GM21381 (cell line): ENCODE measurements at regions not wholly inside any gene's neighbourhood (a gene's known extent, or its start where the extent isn't known, plus 50 kb on each side); places are given as distances from the start of the nearest gene placed in this dataset.

Experiments
- ATAC-seq: cut with Tn5 transposase; IDR thresholded peaks from one replicate; pipeline ENCODE4 v1.9.1; 2021; ENCODE audit warnings: mild to moderate bottlenecking, moderate library complexity; ENCODE audit not compliant: unreplicated experiment

GRCh38 chr12:67452119-67452805 lies 183.1 kb downstream of the CAND1 start:
- peak; percentile 60 for ATAC-seq

- no peak for ATAC-seq
Measured at GRCh38 chr12:67453191-67453590, 184.0 kb downstream of the CAND1 start.

GRCh38 chr12:67455236-67455635 lies 186.1 kb downstream of the CAND1 start:
- ATAC-seq, result no peak

DNA sequence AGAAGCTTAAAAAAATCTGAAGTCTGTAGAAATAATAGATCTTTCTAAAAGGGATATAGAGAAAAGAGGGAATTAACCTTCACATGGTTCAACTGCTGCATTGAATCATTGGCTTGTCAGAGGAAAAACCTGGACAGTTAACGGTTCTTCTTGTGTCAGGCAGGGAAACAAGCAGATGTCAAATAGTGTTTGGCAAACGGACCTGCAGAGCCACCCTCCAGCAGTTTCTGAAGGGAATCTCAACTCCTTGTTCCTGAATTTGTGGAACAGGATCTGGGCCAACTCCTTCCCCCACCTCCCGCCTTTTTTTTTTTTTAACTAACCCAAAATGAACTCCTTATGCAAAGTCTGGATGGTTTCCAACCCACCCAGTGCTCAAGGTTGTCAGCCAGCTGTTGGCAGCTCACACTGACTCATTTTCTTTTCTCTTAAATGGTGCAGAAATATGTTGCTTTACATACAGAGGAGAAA lies 187.3 kb downstream of the CAND1 start:
- ATAC-seq, result no peak

DNA sequence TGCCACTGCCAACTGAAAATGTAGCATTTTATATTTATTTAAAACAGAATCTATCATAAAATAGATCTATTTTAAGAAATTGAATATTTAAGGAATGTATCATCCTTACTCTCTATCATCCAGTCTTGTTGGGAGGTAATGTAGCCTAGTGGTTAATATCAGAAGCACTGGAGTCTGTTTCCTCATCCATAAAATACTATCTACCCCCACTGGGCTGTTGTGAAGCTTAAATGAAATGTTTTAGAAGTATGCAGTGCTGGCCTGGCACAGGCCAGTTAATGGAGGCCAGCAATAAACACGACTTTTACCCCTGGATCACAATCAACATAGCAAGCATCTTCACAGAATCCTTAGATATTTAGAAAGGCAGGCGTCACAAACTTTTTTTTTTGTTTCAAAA lies 188.0 kb downstream of the CAND1 start:
- ATAC-seq, result no peak

DNA sequence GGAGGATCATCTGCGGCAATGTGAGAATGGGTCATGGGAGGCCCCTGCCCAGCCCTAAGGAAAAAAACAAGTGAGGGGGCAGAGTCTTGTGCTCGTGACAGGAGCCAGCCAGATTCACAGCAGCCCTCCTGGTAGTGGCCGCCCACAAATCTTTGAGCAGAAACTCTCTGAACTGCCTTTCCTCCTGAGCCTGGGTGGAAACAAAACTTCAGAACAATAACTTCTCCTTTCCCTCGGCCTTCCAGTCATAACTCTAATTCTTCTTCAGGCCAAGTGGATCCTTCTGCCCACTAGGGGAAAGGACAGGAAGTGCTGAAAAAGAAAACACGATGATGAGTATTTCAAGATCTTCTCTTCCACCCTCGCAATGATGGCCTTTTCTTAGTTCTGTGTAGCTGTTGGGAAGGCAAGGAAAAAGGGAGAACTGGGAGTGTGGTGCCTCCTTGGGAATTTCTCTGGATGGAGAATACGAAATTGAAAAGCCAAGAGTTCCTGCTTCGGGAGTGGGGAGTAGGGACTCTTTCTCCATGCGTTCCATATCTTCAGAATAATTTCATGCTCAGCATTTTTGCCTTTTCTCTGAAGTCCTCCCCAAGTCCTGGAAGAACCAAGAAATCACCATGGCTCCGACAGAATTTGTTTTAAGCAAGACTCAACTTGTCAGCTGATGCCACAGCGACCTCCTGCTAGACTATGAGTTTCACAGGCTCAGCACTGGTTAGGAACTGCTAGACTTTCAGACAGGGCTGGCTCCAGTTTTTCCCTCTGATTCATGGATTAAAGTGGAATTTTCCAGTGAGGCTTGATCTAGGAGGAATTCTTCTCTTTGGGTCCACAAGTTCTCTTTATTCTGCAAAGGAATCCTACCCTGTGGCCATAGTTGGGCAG lies 188.9 kb downstream of the CAND1 start:
- no peak for ATAC-seq

DNA sequence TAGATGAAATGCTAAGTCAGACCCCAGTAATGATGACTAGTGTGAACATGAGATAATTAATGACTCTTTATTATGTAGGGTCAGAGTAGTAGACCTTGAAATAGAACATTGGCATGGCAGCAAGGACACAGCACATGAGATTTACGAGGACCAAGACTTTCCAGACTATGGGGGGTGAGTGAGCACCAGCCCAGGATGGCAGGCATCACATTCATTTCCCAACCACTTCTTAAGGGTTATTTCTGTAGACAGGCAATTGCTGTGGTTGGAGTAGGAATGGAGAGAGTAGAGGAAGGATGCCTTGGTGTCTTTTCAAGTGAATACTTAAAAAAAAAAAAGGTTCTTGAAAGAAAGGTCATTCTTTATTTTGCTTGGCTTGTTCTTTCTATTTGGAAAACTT lies 189.4 kb upstream of the DYRK2 start:
- no peak for ATAC-seq

- ATAC-seq, result no peak
Measured at GRCh38 chr12:67459578-67459977, 189.0 kb upstream of the DYRK2 start.

GRCh38 chr12:67460388-67460787 lies 188.2 kb upstream of the DYRK2 start:
- ATAC-seq, result no peak

GRCh38 chr12:67468549-67469245 lies 179.8 kb upstream of the DYRK2 start:
- no peak for ATAC-seq

DNA sequence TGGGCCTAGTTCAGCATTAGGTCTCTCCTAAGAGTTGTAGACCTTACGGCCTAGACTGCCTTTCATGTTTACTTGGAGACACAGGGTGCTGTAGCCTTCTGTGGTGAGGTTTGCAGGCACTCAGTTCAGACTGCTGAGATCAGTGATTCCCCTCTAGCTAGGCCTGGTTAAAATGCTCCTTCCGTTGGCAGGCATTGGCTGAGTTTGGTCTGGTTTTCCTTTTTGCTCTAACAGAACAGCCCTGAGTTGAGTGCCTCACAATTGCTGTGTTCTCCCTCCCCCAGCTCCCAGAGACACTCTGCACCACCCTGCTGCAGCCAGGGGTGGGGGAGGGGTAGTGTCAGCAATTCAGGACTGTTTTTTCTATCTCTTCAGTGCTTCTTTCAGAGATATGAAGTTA lies 178.9 kb upstream of the DYRK2 start:
- ATAC-seq, result no peak

DNA sequence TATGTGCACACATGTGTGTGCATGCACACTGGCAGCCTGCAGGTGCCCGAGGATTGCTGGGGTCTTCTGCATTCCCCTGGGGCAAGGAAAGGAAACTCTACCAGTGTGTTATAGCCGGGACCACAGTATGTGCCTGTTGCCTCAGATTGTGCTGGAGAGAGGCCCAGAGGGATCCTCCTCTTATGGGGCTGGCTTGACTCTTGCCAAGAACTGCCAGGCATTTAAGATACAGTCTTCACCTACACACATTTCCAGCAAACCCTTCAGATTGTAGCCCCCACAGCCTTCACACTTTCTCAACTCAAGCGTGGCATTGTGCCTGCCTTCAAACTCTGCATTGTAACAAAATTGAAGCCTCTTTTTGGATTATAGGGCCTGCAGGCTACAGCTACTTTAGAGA lies 176.7 kb upstream of the DYRK2 start:
- no peak for ATAC-seq

- no peak for ATAC-seq
Measured at GRCh38 chr12:67472539-67472938, 176.0 kb upstream of the DYRK2 start.

- ATAC-seq, result no peak
Measured at GRCh38 chr12:67474934-67475620, 173.5 kb upstream of the DYRK2 start.

DNA sequence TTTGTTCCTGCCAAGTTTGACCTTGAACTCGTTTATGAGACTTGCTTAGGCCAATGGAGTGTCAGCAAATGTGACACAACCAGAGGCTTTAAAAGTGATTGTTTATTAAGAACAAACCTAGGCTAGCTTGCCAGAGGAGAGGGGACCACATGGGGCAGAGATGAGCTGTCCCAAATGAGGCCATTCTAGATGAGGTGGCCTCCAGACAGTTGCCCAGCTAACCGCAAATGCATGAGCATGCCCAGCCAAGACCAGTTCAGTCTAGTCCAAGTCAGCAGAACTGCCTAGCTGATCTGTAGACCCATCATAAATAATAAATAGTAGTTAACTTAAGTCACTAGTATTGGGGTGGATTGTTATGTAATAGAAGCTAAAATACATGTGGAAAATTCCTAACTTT lies 172.8 kb upstream of the DYRK2 start:
- no peak for ATAC-seq

DNA sequence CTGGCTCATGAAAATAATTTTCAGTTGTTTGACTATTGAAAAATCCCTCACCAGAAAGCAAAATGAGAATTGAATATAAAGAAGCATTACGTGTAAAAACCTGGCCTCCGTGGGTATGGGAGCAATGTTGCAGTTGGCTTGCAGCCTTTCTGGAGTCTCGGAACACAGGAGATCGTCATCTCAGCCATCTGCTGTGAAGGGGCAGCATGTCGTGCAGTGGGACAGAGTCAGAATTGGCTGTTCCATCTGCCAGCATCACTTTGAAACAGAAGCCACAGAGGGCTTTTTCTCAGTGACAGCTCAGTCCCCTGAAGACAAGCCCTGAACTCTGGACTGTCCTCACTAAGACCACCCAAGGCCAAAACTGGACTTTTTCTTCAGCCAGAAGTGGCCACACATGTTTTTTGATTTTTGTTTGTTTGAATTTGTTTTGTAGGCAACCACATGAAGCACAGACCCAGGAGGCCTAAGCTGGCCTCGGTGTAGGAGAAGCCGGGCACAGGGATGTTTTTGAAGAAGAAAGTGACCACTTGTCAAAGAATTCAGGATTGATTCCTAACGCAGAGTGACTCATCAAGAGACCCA lies 170.8 kb upstream of the DYRK2 start:
- ATAC-seq, result no peak

DNA sequence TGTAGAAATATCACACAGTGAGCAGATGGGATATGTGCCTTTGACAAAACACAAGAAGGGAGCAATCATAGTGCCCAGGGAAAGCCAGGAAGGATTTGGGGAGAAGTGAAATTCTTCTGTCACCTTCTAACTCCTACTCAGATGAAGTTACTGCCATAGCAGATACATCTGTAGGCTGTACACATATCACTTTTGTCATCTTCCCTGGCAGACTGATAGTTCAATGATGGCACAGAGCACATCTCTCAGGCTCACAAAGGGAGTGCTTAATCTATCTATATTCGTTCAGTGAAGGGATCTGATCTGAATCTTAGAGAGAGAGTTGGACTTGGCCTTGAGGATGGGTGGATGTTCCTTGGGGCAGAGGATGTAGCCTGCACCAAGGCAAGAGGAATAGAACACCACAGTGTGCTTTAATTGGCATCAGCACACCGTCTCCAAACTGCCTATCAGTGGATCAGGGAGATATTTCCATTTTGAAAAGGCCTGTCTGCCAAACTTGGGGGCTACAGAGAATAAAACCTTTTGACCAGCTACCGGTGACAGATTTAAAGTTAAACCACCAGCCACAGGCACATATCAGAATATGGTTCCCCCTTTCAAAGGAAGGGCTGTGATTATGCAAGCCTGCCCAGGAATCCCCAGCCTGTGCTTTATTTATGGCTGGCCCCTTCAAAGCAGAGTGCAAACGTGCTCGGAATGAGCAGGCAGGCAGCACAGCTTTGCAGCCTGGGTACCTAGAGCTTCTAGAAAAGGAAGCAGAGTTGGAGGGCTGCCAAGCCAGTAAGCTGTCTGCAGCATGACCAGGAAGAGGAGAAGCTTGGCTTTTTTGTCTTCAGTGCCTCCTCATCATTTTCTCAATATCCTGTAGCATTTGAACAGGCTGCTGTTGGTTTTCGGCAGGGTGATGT lies 165.5 kb upstream of the DYRK2 start:
- ATAC-seq, result peak; percentile 82

- ATAC-seq, result no peak
Measured at GRCh38 chr12:67483871-67484554, 164.5 kb upstream of the DYRK2 start.
